ENCODE measurements at regions not wholly inside any gene's neighbourhood (a gene's known extent, or its start where the extent isn't known, plus 50 kb on each side); places are given as distances from the start of the nearest gene placed in this dataset.

DNA sequence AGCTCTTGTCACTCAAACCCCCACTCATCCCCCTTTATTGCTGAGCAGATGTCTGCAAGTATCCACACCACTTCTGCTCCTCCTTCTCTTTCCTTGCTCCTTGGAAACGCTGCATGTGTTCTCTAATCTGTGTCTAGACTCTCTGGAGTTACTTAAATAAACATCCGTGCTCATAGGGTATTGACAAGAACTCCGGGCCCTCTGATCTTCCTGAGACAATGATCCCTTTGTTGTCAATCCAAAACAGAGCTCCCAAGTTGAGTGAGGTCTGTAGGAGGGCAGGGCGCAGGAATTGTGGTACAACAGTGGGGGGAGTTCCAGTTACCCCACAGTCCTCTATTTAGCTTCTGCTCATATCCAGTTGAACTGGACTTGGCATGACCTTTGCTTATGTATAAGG is 489.0 kb downstream of the SNAPC1 start:
- TF ChIP-seq, protein P1, sequence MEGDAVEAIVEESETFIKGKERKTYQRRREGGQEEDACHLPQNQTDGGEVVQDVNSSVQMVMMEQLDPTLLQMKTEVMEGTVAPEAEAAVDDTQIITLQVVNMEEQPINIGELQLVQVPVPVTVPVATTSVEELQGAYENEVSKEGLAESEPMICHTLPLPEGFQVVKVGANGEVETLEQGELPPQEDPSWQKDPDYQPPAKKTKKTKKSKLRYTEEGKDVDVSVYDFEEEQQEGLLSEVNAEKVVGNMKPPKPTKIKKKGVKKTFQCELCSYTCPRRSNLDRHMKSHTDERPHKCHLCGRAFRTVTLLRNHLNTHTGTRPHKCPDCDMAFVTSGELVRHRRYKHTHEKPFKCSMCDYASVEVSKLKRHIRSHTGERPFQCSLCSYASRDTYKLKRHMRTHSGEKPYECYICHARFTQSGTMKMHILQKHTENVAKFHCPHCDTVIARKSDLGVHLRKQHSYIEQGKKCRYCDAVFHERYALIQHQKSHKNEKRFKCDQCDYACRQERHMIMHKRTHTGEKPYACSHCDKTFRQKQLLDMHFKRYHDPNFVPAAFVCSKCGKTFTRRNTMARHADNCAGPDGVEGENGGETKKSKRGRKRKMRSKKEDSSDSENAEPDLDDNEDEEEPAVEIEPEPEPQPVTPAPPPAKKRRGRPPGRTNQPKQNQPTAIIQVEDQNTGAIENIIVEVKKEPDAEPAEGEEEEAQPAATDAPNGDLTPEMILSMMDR (IDR thresholded peaks at IDR 0.05), result no peak
- TF ChIP-seq POLR2A (IDR thresholded peaks at IDR 0.05), result no peak
